ENCODE measurements at regions not wholly inside any gene's neighbourhood (a gene's known extent, or its start where the extent isn't known, plus 50 kb on each side); places are given as distances from the start of the nearest gene placed in this dataset.

DNA sequence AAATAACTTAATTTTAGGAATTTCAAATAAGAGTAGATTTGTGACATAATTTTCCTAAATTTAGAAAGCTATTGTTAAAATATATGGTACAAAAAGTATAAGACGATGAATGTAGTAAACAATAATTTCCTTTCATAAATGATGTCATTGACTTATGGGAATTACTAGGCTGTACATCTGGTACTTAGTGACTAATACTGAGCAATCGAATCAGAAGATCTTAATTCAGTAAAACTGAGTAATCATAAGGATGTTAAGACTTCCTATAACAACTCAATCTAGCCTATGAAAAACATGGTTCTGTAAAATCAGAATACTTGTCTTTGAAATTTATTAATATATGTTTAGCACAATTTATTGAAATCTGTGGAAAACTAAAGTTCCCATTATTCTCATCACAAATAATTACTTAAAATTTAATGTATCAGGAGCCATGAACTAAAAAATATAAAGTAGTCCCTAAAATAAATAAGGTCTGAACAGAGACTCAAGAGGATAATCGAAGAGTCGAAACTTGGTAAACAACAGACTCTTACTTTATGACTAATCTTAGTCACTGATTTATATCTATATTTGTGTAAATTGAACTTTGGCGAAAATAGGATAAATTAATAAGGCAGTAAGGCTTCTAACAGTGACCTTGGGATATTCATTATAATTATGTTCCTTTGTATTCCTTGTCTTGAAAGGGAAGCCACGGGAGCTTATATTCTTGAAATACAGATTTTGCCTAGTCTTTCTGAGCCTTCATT is 142.1 kb downstream of the HGF start:
- H3K36me3 Mint-ChIP-seq (ENCODE audit: insufficient read depth, unreplicated experiment), result no peaks in the 10 kb centered on the region
- no peak for DNase-seq
- ChIA-PET POLR2A (no interaction called here), CTCF (no interaction called here)
- H3K27ac Mint-ChIP-seq (ENCODE audit: unreplicated experiment), result no peak overlapping the region
- no peaks in the 10 kb centered on the region for H3K9me3 Mint-ChIP-seq (ENCODE audit: unreplicated experiment)
- no peaks in the 10 kb centered on the region for H3K36me3 ChIP-seq (ENCODE audit: control insufficient read depth, insufficient read depth, low read length)
- no peak overlapping the region for H3K4me3 Mint-ChIP-seq (ENCODE audit: unreplicated experiment)
- BruUV-seq (replicated peaks), result no TSS peak
- intact Hi-C loops (cut with micrococcal nuclease; ENCODE audit: unreplicated experiment), result no loop called here
- no peak overlapping the region for H3K4me3 ChIP-seq (ENCODE audit: low read depth, low read length)
- TF ChIP-seq, protein P1, sequence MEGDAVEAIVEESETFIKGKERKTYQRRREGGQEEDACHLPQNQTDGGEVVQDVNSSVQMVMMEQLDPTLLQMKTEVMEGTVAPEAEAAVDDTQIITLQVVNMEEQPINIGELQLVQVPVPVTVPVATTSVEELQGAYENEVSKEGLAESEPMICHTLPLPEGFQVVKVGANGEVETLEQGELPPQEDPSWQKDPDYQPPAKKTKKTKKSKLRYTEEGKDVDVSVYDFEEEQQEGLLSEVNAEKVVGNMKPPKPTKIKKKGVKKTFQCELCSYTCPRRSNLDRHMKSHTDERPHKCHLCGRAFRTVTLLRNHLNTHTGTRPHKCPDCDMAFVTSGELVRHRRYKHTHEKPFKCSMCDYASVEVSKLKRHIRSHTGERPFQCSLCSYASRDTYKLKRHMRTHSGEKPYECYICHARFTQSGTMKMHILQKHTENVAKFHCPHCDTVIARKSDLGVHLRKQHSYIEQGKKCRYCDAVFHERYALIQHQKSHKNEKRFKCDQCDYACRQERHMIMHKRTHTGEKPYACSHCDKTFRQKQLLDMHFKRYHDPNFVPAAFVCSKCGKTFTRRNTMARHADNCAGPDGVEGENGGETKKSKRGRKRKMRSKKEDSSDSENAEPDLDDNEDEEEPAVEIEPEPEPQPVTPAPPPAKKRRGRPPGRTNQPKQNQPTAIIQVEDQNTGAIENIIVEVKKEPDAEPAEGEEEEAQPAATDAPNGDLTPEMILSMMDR (IDR thresholded peaks at IDR 0.05; ENCODE audit: insufficient read depth in 1 of 2, low read depth in 1 of 2, low read length in 1 of 2, severe bottlenecking in 1 of 2, unreplicated experiment in 1 of 2), result no peak
- no peaks in the 10 kb centered on the region for H3K27me3 ChIP-seq (replicated peaks; ENCODE audit: control insufficient read depth, insufficient read depth, low read length)
- H3K4me1 ChIP-seq, result no peaks in the 10 kb centered on the region
- H3K4me1 Mint-ChIP-seq (ENCODE audit: low read depth, unreplicated experiment), result no peaks in the 10 kb centered on the region
- H3K9me3 ChIP-seq, result no peaks in the 10 kb centered on the region
- H3K27me3 Mint-ChIP-seq (ENCODE audit: insufficient read depth, unreplicated experiment), result no peaks in the 10 kb centered on the region

DNA sequence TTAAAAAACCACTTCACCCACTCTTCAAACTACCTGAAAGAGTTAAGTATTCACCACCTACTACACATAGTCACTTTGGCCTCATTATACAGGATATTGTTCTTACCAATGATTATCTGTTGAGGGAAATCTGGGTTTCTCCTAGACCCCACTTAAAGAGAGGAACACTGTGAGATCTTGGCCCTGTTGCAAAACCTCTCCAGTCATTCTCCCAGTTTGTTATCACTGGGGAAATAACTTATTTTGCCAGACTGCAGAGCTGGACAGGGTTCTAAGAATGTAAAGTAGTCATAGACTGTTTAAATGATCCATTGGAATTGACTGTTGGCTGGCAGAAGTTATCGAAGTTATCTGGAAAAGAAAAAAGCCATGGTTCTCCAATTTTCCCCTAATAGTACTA is 143.8 kb downstream of the HGF start:
- H3K27me3 Mint-ChIP-seq (ENCODE audit: insufficient read depth, unreplicated experiment), result no peaks in the 10 kb centered on the region
- Histone ChIP-seq H3K36me3 (ENCODE audit: control insufficient read depth, insufficient read depth, low read length) (no peaks in the 10 kb centered on the region), H3K4me3 (ENCODE audit: low read depth, low read length) (no peak overlapping the region), H3K27me3 (replicated peaks; ENCODE audit: control insufficient read depth, insufficient read depth, low read length) (no peaks in the 10 kb centered on the region), H3K4me1 (no peaks in the 10 kb centered on the region), H3K9me3 (no peaks in the 10 kb centered on the region)
- ChIA-PET POLR2A (no interaction called here), CTCF (no interaction called here)
- intact Hi-C loops (cut with micrococcal nuclease; ENCODE audit: unreplicated experiment), result no loop called here
- no peaks in the 10 kb centered on the region for H3K36me3 Mint-ChIP-seq (ENCODE audit: insufficient read depth, unreplicated experiment)
- H3K4me3 Mint-ChIP-seq (ENCODE audit: unreplicated experiment), result no peak overlapping the region
- no peaks in the 10 kb centered on the region for H3K4me1 Mint-ChIP-seq (ENCODE audit: low read depth, unreplicated experiment)
- H3K27ac Mint-ChIP-seq (ENCODE audit: unreplicated experiment), result no peak overlapping the region
- no peaks in the 10 kb centered on the region for H3K9me3 Mint-ChIP-seq (ENCODE audit: unreplicated experiment)
- BruUV-seq (replicated peaks), result no TSS peak
- TF ChIP-seq, protein P1 (IDR thresholded peaks at IDR 0.05; ENCODE audit: insufficient read depth in 1 of 2, low read depth in 1 of 2, low read length in 1 of 2, severe bottlenecking in 1 of 2, unreplicated experiment in 1 of 2), result no peak
- no peak for DNase-seq

DNA sequence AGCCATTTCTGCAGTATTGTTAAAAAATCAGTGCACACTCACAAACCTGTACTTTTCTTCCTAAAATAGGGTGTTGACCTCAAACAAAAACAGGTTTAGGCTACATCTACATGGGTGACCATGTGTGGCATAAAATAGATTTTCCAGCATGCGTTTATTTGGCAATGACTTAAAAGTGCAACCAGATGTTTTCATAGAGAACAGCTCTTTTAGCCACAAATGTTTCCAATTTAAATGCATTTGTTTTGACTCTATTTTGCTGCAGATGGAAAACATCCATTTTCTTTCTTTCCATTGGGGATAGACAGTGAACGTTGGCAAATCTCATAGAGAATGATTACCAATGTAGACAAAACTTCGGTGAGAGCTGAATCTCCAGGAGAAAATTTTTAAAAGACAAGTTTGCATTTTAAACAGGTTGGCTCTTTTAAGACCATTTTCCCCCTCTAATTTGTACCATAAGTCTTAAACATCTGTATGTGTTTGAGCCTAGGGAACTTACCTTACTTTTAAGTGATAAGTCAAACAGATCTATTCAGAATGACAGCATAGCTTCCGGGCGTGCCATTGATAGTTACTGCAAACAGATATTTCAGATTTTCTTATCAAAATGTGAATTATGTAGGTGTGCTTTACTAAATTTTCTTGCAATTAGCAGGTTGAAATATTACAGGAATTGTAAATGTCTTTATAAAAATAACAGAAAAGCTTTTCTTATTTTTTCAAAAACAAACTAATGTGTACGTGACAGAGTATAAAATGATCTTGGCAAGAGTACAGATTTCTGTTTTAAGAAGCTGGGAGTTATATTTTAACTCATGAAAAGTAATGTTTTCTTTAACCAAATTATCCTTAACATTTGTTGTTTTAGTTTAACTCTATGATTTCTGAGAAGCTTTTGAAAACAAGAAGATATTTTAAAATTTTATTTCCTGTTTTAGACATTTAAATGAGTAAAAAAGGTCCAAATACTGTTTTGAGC is 144.9 kb downstream of the HGF start:
- Histone ChIP-seq H3K27me3 (replicated peaks; ENCODE audit: control insufficient read depth, insufficient read depth, low read length) (no peaks in the 10 kb centered on the region), H3K36me3 (ENCODE audit: control insufficient read depth, insufficient read depth, low read length) (no peaks in the 10 kb centered on the region), H3K9me3 (no peaks in the 10 kb centered on the region), H3K4me3 (ENCODE audit: low read depth, low read length) (no peak overlapping the region), H3K4me1 (no peaks in the 10 kb centered on the region)
- no peak for DNase-seq
- no TSS peak for BruUV-seq (replicated peaks)
- H3K4me1 Mint-ChIP-seq (ENCODE audit: low read depth, unreplicated experiment), result no peaks in the 10 kb centered on the region
- no peak overlapping the region for H3K4me3 Mint-ChIP-seq (ENCODE audit: unreplicated experiment)
- H3K27ac Mint-ChIP-seq (ENCODE audit: unreplicated experiment), result no peak overlapping the region
- TF ChIP-seq, protein P1 (IDR thresholded peaks at IDR 0.05; ENCODE audit: insufficient read depth in 1 of 2, low read depth in 1 of 2, low read length in 1 of 2, severe bottlenecking in 1 of 2, unreplicated experiment in 1 of 2), result no peak
- no peaks in the 10 kb centered on the region for H3K27me3 Mint-ChIP-seq (ENCODE audit: insufficient read depth, unreplicated experiment)
- H3K9me3 Mint-ChIP-seq (ENCODE audit: unreplicated experiment), result no peaks in the 10 kb centered on the region
- ChIA-PET CTCF (no interaction called here), POLR2A (no interaction called here)
- no peaks in the 10 kb centered on the region for H3K36me3 Mint-ChIP-seq (ENCODE audit: insufficient read depth, unreplicated experiment)
- intact Hi-C loops (cut with micrococcal nuclease; ENCODE audit: unreplicated experiment), result no loop called here
